Non-pigmented ciliary epithelial cell (primary cell): ENCODE measurements at regions not wholly inside any gene's neighbourhood (a gene's known extent, or its start where the extent isn't known, plus 50 kb on each side); places are given as distances from the start of the nearest gene placed in this dataset.

ENCODE experiments used
- DNase-seq: peaks from one replicate; pipeline ENCODE4 v3.0.0-alpha.2; 2010; ENCODE audit warnings: low read depth

DNA sequence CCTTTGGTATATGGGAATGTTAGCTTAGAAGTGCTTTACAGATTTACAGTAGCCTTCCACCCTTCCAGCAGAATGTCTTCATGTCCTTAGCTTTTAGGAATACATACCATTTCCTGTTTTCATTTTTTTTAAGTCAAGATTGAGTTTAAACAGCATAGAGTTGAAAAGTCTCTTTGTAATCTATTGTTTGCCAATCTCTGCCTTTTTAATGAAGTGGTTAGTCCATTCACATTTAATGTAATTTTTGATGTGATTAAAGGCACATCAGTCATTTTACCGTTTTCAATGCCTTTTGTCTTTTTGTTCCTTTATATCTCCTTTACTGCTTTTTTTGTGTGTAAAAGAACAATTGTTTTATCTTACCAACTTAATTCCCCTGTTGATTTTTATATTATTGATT is 233.4 kb upstream of the SMIM21 start:
- DNase-seq = no peak

DNA sequence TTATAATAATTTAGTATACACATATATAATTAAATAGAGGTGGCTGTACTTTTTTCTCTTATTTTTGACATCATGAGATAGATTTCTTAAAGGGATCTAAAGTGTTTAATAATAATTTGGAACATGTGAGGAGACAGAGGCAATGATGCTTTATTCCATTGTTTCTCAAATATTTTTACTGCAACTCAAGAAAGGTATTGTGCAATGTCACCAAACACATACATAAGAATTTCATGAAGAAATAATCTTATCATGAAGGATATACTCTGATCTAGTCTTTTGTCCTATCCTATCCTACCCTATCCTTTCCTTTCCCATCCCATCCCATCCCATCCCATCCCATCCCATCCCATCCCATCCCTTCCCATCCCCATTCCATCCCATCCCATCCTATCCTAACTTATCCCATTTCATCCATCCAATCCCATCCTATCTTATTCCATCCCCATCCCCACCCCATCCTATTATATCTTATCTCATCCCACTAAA is 232.1 kb upstream of the SMIM21 start:
- DNase-seq = no peak

DNA sequence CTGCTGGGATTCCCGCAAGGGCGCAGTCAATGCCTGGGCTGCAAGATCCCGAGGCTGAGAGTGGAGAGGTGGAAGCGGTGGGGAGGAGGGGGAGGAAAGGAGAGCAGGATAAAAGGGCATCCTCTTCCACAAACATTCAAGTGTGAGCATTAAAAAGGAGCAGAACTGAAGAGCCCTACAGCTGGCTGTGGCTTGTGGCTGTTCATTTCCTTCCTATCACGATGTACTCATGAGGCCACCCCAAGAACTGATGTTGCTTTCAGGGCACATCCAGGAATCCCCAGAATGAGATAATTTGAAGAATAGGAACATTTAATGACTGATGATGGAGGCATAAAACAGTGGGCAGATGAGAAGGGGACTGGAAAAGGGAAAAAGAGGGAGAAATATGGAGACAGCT is 230.8 kb upstream of the SMIM21 start:
- no peak for DNase-seq

DNA sequence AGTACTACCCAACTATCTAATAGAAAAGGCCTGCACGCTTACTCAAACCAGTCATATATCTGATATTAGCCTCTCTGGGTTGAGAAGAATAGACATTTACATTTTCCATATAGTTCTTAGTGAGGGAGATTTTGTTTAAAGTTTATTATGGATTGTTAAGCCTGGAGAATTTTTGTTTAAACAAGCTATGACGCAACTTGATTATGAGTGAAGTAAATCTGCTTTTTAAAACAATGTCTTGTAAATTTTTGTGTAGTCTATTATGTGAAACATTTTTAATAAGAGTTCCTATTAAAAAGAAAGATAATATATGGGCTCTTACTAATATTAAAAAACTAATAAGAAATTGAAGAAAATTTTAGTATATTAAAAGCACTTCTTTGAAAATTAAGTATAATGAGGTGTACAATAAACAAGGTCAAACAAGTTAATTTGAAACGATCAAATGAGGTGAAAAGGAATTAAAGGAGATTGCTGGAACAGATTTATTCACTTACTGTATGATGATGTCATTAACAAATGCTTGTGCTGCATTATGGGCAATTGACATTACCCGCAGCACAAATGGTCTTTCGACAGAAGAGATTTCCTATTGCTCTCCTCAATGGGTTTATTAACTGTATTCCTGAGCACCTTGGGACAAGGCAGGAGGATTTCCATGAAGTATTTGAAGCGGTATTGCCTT is 229.2 kb upstream of the SMIM21 start:
- no peak for DNase-seq

DNA sequence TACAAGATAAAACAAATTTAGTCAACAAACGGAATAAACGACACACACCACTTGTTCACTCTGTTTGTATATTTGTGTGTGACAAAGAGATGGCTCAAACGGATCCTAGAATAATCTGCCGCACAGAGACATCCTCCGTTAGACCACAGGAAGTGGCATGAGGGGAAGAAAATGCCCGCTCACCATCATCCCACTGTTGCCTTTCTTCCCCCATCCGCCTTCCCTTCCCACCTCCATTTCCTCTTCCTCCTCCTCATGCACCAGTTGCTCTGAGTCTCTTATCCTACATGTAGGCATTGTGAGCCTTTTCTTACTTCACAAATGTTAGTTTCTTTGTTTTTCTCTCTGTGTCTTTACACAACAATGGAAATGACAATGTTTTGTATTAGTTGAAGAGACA is 228.5 kb upstream of the SMIM21 start:
- no peak for DNase-seq

DNA sequence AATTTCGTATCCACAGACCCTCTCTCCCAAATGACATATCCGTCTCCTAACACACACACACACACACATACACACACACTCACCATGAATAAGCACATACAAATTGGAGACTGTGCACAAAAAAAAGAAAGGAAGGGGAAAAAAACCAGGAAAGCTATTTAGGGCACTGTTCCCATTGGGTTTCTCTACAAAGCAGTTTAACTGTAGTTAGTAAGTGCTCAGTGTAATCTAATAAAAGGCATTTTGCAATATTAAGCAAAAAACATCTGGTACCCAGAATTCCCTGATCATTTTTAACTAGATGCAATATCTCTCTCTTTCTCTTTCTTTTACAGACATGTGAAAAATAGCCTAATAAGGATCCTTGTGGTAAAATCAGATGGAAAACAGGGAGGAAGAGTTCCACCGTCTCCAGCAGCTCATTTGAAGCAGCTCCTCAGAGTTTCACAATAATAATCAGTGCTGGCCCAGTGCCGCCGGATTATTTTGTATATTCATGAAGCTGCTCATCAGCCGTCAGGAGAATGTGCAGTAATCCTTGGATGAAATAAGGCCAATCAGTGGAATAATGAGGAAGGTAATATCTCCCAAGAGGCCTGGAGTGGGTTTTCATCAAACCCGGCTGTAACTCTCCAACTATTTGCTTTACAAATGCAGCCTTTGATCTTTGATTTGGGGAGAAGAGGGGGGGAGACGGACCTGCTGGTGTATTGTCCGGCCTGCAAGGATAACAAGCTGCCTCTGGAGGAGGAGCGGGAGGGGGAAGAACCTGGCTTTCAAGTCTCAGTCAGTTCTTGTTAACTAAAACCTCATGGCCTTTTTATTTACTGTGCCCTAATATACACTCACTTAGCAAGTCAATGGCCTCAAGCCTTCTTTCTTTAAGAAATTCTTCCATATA is 227.6 kb upstream of the SMIM21 start:
- DNase-seq = no peak

DNA sequence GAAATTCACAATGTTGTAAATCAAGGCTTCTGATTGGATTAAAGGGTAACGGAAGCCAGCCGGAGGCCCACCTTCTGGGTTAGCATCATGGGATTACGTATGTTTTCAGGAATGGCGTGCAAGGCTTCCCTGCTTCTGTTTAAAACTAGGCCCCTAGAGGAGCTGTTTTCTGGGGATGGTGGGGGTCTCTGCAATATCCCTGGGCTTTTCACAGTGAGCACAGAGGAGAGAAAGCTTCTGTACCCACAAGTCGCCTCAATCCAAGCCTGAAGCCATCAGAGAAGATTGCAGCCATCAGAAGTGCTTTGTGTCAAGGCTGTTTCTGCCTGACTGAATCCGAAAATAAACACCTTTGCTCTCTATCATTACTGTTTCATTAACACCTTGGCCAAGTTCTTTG is 226.9 kb upstream of the SMIM21 start:
- DNase-seq = no peak

DNA sequence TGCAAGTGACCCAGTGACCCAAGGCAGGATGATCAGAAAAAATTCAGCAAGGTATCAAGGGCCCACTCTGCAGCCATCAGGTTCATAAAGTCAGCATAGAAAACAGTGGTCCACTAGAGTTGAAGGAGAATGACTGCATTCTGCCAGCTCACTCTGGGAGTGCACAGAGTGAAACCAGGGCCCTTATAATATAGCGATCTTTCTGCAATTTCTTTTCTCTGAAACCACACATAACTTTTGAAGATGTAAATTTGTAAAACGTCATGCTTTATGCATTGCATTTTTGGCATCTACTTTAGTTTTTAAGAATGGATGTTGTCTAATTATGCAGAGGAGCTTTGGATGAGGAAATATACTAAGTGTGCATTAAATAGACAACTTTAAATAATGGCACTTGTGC is 225.0 kb upstream of the SMIM21 start:
- DNase-seq = no peak

DNA sequence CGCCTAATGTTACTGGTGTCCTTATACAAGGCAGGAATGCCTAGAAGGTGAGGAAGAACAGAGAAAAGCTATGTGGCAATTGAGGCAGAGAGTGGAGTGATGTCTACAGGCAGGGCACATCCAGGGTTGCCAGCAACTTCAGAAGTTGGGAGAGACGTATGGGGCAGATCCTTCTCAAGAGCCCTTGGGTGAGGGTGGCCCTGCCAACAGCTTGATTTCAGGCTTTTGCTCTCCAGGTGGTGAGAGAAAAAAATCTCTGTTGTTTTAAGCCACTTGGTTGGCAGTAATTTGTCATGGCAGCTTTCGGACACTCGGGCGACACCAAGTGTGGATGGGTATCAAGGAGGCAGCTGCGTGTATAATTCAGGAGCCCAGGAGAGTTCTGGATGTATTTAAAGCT is 217.4 kb upstream of the SMIM21 start:
- DNase-seq = no peak

DNA sequence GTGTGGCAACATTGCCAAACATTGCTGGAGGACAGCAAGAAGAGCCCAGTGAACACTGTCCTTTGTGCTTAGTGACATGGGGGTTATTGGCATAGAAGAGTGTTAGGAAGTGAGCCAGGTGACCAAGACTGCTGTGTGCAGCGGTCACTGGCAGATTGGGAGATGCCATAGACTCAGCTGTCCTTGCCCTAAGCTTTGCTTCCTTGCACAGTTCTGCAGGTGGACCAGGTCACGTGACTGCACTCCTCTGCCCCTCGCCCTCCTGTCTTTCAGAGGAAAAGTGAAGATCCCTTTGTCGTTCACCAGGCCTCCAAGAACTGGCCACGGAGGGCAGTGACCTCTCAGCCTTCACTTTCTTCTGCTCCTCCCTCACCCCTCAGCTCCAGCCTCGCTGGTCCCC is 215.6 kb upstream of the SMIM21 start:
- DNase-seq = no peak

DNA sequence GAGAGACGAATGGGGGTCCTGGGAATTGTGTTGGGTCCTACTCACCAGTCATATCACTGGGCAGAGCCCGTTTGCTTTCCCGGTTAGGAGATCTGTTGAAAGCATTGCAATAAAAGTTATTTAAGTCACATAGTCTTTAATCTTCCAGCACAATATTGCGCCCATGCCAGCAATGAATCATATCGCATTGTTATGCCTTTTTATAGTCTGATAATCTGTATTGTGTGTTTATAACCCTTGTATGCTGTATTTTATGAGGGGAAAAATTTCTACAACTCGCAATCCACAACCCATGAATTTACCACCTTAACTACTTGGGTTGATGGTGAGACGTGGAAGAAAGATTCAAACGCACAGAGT is 211.9 kb upstream of the SMIM21 start:
- no peak for DNase-seq

DNA sequence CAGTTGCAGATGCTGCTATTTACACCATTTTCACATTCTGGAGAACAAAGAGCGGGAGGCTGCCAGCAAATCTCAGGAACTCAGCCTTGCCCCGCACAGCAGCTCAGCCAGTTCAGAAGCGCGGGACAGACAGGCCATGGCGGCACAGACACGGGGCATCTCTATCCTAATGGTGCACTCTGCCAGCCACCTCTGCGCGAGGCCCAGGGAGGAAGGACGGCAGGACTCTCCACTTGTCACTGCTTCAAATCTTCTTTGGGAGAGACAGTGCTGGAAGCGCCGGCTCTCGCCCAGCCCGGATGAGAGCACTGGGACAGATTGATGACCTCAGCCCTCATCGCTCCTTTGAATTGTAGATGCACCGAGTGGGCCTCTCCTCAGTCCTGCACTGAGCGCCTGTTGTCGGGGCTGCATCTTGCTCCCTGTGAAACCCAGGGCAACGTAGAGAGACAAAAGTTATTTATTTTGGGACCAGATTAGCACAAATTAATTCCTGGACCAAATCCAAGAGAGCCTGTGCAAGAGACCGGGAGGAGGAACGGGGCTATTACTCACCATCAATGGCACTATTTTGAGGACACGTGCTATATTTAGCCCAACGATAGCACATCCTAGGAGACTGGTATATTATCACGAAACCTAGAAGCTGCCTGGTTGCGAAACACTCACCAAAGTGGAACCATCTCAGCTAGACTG is 211.4 kb upstream of the SMIM21 start:
- no peak for DNase-seq

DNA sequence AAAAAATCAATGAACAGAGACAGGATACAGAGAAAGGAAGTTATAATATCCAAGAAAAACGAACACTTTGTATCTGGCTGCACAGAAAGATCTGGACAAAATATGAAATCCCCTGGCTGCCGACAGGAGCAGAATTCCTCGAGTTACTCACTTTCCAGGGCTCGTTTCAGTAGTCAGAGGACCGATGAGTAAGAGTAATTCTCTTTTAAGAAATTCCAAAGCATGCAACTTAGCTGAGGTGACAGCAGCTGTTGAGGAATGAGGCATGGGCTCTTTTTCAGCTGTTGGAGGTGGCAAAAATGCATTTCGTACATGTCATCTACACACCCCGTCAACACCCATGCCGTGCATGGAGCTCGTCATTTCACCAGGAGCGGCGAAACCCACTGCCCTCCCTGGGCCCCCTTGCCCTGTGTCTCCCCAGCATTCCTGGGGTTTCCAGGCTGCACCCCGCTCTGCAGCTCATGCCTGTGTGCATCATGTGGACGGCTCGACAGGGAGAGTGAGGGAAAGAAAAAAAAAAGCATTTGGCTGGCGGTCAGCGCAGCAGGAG is 210.8 kb upstream of the SMIM21 start:
- no peak for DNase-seq

DNA sequence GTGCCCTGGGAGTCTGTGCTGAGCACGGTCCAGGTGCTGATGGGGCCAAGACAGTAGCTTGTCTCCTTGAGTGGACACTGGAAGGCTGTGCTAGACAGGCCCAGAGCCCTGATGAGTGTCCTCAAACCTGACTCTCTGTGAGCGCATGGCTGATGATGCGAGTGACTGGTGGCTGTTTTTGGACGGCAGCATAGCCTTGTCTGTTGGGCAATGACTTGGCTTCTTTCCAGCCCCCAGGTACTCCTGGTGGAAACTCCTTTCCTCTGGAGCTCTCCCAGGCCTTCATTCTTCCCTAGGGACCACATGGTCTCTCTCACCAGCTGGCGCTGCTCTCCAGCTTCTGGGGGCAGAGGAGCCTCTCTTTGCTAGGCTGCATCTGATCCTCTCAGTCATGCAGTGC is 207.6 kb upstream of the SMIM21 start:
- DNase-seq = no peak

DNA sequence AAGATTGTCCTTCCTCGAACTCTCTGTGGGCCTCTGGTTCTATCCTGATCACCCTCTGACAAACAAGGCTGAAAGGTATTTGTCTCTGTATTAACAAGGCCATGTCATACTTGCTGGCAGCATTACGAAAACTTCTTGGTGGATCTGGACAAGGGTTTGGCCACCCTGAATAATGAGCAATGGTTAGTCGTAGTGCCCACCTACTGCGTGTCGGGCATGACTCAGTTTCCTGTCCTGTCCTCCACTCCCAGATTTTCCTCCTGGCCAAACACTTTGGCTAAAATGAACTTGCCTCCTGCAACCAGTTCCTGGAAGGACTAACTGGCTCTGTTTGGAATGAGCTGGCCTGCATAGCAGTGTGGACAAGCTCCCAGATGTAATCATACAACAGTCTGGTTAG is 198.5 kb upstream of the SMIM21 start:
- DNase-seq = no peak

DNA sequence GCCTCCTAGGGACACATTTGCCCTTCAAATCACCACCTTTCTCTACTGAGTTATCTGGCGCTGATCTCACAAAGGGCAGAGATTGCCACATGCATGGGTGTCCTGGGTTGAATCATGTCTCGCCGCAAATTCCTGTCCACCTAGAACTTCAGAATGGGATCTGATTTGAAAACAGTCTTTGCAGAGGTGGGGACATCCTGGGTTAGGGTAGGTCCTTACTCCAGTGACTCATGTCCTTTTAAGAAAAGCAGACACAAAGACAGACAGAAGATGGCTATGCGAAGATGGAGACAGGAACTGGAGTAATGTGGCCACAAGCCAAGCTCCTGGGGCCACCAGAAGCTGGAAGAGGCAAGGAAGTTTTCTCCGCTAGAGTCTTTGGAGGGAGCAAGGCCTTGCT is 197.4 kb upstream of the SMIM21 start:
- no peak for DNase-seq

DNA sequence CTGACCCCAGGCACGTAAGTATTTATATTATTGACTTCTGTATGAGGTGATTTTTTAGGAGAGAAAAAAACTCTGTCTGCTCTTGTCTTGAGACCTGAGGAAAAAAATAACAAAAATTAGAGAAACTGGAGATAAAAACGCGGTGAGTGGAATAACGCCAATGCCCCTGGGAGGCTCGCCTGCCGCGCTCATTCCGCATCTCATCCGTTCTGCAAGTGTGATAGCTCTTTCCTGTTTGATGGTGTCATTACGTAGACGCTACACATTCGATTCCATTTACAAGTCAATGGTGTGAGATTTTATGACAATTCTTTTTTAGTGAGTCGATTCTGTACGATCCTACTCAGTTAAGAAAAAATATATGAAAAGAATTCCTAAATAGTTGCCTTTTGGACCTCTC is 194.3 kb upstream of the SMIM21 start:
- DNase-seq = no peak

DNA sequence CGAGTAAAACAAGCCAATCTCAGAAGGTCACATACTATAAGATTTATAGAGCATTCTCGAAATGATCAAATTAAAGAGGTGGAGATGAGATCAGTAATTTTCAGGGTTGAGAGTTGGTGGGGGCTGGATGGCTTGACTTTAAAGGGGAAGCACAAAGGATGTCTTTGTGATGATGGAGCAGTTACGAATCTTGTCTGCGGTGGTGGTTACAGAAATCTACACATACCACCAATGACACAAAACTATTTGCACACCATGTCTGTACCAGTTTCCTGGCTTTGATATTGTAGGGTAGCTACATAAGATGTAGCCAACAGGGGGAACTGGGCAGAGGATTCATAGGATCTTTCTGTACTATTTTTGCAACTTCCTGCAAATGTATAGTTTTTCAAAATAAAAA is 190.6 kb upstream of the SMIM21 start:
- DNase-seq = no peak

DNA sequence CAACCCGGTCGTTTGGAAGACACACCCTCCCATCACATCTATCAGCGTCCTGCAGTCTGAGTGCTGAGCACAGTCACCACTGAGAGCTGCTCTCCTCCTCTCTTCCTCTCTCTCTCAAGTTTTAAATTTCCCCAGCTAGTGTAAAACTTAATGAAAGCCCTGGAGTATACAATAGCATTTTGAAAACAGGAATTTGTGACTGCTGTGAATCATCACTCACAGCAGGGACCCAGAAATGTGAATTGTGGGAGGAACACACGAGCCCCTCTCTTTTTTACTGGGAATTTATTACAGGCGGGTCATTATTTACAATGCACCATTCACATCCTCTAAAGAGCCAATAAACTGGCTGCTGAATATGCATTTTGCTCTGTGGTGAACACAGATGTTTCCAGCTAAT is 185.0 kb upstream of the SMIM21 start:
- no peak for DNase-seq

DNA sequence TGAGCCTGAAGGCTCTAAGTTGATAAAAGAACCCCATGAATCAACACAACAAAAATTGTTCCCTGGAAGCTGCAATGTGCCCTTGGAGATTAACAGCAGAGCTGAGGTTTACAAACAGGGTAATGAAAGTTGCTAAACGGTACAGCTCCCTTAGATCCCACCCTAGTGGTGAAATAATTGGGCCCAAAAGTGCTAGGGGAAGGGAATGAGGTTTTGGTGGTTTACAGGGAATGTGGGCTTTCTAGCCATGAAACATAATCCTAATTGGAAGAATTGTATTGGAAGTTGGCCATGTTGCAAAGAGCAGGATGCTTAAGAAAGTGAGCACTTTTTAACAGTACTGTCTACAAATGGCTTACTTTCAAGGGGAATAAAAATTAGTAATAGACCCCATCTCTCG is 180.2 kb upstream of the SMIM21 start:
- no peak for DNase-seq

DNA sequence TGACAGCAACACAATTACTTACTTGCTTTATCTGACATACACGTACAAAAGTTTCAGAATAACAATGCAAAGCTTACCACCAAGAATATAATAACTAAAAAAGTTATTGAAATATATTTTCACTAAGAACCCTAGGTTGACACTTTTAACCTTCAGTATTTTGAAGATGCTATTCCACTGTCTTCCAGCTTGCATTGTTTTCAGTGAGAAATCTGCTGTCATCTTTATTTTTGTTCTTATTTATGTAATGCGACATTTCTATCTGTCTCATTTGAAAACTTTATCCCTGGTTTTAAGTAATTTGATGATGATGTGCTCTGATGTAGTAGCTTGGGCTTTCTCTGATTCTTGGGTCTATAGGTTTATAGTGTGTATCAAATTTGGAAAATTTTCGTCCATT is 165.0 kb upstream of the SMIM21 start:
- no peak for DNase-seq

DNA sequence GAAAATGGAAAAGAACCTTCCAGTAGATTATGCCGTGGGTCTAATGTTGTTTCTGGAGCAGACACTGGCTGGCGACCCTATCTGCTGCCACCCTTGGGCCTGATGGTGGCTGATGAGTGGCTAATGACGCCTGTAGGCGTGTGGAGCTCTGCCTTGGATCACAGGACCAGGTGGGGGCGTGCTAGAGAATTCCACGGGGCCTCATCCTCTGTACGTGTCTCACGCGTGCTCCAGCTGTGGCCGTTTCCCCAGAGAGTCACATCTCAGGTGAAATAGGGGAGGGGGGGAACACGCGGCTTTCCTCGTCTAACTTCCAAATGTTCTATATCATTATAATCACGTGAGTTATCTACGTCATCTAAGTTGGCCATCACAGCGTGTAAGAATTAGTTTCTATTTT is 160.9 kb upstream of the SMIM21 start:
- DNase-seq = no peak

DNA sequence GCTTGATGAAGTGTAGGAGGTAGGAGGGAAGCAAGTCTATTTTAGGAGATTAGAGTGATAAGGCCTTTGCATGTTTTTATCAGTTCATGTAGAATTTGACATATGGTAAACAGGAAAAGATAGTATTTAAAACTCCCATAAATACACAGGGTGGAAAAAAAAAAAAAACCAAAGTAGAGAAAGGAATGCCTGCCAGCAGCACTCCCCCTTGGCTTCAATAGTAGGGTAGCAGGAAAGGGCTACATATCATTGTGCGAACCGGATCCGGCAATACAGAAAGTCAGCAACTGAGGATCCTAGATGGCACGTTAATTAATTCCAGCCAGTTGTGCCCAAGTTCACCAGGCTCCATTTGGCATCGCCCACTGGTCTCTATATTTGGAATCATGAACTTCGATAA is 159.6 kb upstream of the SMIM21 start:
- DNase-seq = no peak
